Cardiac muscle cell (in vitro differentiated cells and primary cell): ENCODE measurements at regions not wholly inside any gene's neighbourhood (a gene's known extent, or its start where the extent isn't known, plus 50 kb on each side); places are given as distances from the start of the nearest gene placed in this dataset.

Experiments
- DNase-seq, 2 donors: peaks; one replicate each; pipeline versions ENCODE4 v3.0.0 to v3.0.0-alpha.2; 2010 to 2017; ENCODE audit warnings: low read depth in 1 of 2, low spot score in 1 of 2
- H3K27ac ChIP-seq: fragments of 200-600 bp; sonication (generic); 2 replicates; pipeline ENCODE4 v1.5.1; 2016
- H3K27me3 ChIP-seq: fragments of 200-600 bp; sonication (generic); 2 replicates; pipeline ENCODE4 v1.6.0; 2016; ENCODE audit warnings: control low read depth
- H3K36me3 ChIP-seq: fragments of 200-600 bp; sonication (generic); 2 replicates; pipeline ENCODE4 v1.5.1; 2016; ENCODE audit warnings: control low read depth
- H3K4me1 ChIP-seq: fragments of 200-600 bp; sonication (generic); 2 replicates; pipeline ENCODE4 v1.8.1; 2017; ENCODE audit warnings: low read depth, mild to moderate bottlenecking, mixed run types
- H3K4me3 ChIP-seq: fragments of 200-600 bp; sonication (generic); 2 replicates; pipeline ENCODE4 v1.5.1; 2016; ENCODE audit warnings: mild to moderate bottlenecking
- H3K9me3 ChIP-seq: fragments of 200-600 bp; sonication (generic); 2 replicates; pipeline ENCODE4 v1.5.1; 2017; ENCODE audit warnings: low read depth, mild to moderate bottlenecking, control low read depth
- CTCF ChIP-seq: IDR thresholded peaks from 2 replicates; pipeline ENCODE4 v1.5.1; 2012; ENCODE audit warnings: low read depth, mild to moderate bottlenecking, low read length

- Histone ChIP-seq H3K9me3 (no peaks in the 10 kb centered on the region), H3K4me1 (no peaks in the 10 kb centered on the region), H3K27me3 (no peaks in the 10 kb centered on the region), H3K36me3 (no peaks in the 10 kb centered on the region), H3K27ac (no peak overlapping the region), H3K4me3 (no peak overlapping the region)
- TF ChIP-seq CTCF = no peak
- DNase-seq = peak in 1 of 2 donors; percentile 6
Measured at GRCh38 chr5:158560170-158560569, 539.5 kb downstream of the EBF1 start.

- H3K27me3 ChIP-seq = no peaks in the 10 kb centered on the region
- no peaks in the 10 kb centered on the region for H3K4me1 ChIP-seq
- no peak for TF ChIP-seq CTCF
Measured at GRCh38 chr5:158559643-158560042, 540.1 kb downstream of the EBF1 start.

GRCh38 chr5:158559066-158559465 is 540.6 kb downstream of the EBF1 start:
- H3K4me1 ChIP-seq = no peaks in the 10 kb centered on the region
- TF ChIP-seq CTCF = no peak
- no peak for DNase-seq
- no peak overlapping the region for H3K27ac ChIP-seq
- no peaks in the 10 kb centered on the region for H3K9me3 ChIP-seq
- no peak overlapping the region for H3K4me3 ChIP-seq
- H3K27me3 ChIP-seq = no peaks in the 10 kb centered on the region
- H3K36me3 ChIP-seq = no peaks in the 10 kb centered on the region

More at GRCh38 chr5:158559643-158560042, 540.1 kb downstream of the EBF1 start:
- H3K4me3 ChIP-seq = no peak overlapping the region
- DNase-seq = no peak
- no peaks in the 10 kb centered on the region for H3K9me3 ChIP-seq
- no peak overlapping the region for H3K27ac ChIP-seq
- no peaks in the 10 kb centered on the region for H3K36me3 ChIP-seq

GRCh38 chr5:158553962-158554336 is 545.8 kb downstream of the EBF1 start:
- H3K9me3 ChIP-seq = no peaks in the 10 kb centered on the region
- no peaks in the 10 kb centered on the region for H3K27me3 ChIP-seq
- no peak for TF ChIP-seq CTCF
- no peak overlapping the region for H3K4me3 ChIP-seq
- no peak overlapping the region for H3K27ac ChIP-seq
- H3K36me3 ChIP-seq = no peaks in the 10 kb centered on the region
- no peaks in the 10 kb centered on the region for H3K4me1 ChIP-seq
- DNase-seq = no peak

- no peaks in the 10 kb centered on the region for H3K36me3 ChIP-seq
- TF ChIP-seq CTCF = no peak
- H3K4me3 ChIP-seq = no peak overlapping the region
- no peaks in the 10 kb centered on the region for H3K9me3 ChIP-seq
- H3K27me3 ChIP-seq = no peaks in the 10 kb centered on the region
- H3K27ac ChIP-seq = no peak overlapping the region
- peak in 1 of 2 donors; percentile 64 for DNase-seq
- no peaks in the 10 kb centered on the region for H3K4me1 ChIP-seq
Measured at GRCh38 chr5:158553195-158553961, 546.3 kb downstream of the EBF1 start.
